Kidney capillary endothelial cell (primary cell): ENCODE measurements at regions not wholly inside any gene's neighbourhood (a gene's known extent, or its start where the extent isn't known, plus 50 kb on each side); places are given as distances from the start of the nearest gene placed in this dataset.
"Not testable (repeated sequence)": the region's sequence is repeated elsewhere in the genome, so short reads cannot be mapped to it uniquely, and the experiment has no call there.

Experiments
- DNase-seq: peaks from one replicate; pipeline ENCODE4 v3.0.0-alpha.2; 2018; ENCODE audit warnings: low spot score

DNA sequence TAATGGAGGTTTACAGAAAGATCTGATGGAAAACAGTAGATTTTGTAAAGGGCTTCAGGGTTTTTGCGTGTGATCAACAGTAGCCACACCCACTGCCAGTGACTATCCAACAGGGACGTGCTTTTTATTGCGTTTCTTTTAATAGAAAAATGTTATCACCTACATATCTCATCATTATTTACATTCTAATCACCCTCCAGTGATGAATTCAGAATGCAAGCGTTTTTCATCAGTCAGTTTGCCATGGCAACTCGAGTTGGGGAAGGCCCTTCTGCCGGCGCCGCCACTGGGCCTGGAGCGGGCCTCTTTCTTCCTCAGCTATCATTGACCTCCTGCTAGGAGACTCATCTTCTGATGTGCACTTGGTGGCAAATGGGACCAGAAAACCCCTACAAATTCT, 90.3 kb upstream of the TMTC4 start:
- no peak for DNase-seq

DNA sequence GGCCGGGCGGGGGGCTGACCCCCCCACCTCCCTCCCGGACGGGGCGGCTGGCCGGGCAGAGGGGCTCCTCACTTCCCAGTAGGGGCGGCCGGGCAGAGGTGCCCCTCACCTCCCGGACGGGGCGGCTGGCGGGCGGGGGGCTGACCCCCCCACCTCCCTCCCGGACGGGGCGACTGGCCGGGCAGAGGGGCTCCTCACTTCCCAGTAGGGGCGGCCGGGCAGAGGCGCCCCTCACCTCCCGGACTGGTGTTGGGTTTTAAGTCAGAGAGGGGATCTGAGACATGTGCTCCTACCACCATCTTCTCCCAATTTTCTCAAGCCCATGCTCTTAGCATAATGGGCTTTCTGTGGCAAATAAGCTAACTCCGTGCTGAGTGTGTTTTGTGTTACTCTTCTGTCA, 87.5 kb upstream of the TMTC4 start:
- DNase-seq, result not testable (repeated sequence)

DNA sequence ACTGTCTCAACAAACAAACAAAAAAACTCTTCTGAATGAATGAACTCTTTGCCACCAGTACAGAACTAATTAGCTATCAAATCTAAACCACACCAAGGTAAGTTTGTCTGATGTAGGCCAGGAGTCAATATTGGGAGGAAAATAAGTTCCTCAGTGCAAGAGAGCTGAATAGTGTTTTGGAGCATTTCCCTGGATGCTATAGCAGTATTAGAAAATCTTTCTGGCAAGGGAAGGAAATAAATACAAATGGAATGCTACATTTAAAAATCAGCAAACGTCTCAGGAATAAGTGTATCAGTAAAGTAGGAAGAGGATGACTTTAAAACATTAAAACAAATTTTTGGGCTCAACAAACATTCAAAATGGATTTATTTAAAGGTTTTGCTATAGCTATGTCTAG, 81.3 kb upstream of the TMTC4 start:
- no peak for DNase-seq

GRCh38 chr13:100754459-100754858, 79.9 kb upstream of the TMTC4 start:
- DNase-seq, result no peak

DNA sequence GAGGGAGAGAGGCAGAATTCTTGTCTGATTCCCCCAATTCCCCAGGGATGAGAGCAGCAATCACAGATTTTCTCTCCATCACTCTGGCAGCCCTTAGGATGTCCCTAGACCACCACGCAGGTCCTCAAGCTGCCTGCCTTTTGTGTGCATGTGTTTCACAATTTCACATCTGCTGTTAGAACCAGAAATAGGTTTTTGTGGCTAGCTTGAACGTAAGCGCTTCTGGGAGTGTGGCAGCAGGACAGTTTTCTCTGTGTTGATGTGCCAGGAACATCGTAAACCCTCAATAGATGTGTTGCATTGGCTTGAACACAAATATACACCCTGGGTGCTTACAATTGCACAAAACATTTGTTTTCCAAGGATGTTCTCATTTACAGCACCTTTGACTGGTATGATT, 78.8 kb upstream of the TMTC4 start:
- no peak for DNase-seq

DNA sequence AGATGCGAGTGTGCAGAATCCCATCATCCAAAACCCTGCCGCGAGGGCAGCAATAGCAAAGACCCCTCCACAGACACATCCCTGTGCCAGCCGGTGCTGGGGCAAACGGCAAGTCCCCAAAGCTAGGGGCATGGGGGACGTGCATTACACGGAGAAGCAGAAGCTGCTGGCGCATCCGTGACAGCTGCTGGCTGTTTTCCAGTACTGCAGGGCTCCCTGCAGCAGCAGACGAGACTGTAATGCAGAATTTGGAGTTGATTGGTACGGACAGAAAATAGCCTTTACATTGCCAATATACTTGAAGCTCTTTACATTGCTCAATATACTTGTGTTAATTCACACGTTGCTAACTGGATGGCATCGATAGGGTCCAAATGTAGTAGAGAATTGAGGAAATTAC, 77.2 kb upstream of the TMTC4 start:
- DNase-seq, result no peak

GRCh38 chr13:100746953-100747683, 72.5 kb upstream of the TMTC4 start:
- DNase-seq, result no peak

- DNase-seq, result no peak
These were observed 63.7 kb upstream of the TMTC4 start for GRCh38 chr13:100738176-100738855.

DNA sequence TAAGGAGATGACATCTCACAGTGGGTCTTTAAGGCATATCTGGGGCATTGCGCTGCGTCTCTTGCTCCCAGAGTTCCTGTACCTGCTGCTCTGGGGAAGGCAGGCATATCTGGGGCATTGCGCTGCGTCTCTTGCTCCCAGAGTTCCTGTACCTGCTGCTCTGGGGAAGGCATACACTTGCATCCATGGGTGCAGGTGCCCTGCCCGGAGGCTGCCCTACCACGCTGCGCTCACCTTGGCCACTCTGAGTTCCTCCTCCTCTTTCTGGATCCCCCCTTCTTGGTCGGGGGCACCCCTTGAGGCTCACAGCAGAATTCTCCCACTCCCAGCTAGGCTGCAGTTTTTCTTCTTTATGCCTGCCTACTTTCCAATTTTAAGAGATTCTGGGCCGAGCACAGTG, 60.9 kb upstream of the TMTC4 start:
- DNase-seq, result no peak

DNA sequence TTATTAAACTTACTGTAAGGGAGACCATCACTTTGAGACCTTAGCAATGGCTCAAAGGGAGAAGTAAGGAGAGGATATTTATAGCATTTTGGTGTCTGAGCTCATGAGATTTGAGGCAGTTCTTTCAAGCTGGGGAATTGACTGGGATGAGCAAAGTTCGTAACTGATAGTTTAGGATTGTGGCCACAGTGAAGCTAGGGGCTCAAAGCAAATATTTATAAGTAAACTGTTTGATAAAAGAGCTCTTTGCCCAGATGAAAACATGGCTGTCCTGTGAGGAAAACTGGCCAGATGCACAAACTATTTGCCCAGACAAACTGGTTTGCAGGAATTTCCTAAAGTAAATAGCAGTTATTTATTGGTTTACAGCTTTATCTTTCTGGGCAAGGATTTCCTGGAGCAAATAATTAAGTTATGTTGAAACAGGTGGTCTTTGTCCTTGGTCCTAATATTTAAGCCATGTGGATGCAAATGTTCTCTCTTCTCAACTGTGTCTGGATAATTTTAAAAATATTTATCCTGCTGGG, 59.7 kb upstream of the TMTC4 start:
- no peak for DNase-seq

DNA sequence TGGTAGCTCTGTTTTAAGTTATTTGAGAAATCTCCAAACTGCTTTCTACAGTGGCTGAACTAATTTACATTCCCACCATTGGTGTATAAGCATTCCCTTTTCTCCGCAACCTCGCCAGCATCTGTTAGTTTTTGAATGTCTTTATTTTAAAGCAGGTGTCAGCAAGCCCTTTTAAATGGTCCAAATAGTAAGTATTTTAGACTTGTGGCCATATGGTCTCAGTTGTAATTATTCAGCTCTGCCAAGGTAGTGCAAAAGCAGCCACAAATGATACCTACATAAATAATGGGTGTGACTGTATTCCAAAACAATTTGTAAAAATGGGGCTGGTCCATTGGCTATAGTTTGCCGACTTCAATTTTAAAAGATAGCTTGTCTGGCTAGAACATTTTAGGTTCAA, 58.7 kb upstream of the TMTC4 start:
- no peak for DNase-seq

GRCh38 chr13:100728201-100728600, 53.6 kb upstream of the TMTC4 start:
- DNase-seq, result no peak

- no peak for DNase-seq
These were observed 50.9 kb upstream of the TMTC4 start for GRCh38 chr13:100725472-100725871.

DNA sequence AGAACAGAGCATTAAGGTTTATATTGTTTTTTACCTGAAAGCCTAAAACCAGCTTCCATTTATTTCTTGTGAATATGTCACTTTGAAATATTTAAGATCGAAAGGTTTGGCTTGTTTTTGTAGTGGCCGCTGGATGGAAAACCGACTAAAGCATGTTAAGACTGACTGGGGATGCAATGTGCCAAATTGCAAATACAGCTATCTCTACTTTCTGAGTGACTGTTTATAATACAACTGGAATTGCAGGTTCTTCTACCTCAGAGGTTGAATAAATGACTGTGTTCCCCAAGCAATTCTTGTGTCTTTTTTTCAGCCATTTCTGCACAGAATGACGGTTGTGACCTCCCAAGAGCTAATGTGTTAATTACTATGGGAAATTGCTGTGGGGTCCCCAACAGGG, 50.0 kb upstream of the TMTC4 start:
- DNase-seq, result no peak
